ENCODE measurements at regions not wholly inside any gene's neighbourhood (a gene's known extent, or its start where the extent isn't known, plus 50 kb on each side); places are given as distances from the start of the nearest gene placed in this dataset.

DNA sequence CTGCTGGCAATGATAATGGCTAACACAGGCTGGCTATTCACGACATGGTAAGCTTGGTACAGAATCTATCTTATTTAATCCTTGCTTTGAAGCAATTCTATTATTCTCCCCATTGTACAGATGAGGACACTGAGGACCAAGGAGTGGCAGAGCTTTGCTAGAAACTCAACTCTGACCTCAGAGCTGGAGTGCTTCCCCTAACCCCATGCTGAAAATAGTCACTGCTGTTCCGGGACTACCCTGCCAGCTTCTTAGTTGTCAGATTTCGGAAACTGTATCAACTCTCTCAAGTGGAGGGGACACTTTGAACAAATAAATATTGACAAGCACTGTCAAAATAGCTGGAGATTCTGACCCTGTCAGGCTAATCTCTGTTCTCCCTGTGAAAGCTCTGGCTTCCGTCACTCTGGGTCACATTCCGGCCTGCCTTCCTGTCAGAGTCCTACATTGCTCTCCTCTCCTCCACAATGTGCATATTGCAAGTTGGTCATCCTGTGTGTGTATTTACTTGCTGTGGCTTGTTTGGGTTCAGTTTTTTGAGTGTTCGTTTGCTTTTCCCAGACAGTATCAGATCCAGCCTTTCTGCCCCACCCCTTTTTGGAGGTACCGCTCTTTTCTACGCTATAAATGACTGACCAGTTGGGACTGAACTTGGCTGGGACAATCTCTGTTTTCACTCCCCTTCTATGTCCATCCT is 134.3 kb upstream of the MAP1B start:
- TF ChIP-seq TCF12 (IDR thresholded peaks at IDR 0.05; ENCODE audit: low read depth) (no peak), CEBPB (IDR thresholded peaks at IDR 0.05) (no peak), YY1 (IDR thresholded peaks at IDR 0.05; ENCODE audit: low read depth) (no peak), EGR1 (IDR thresholded peaks at IDR 0.05) (no peak), EP300 (IDR thresholded peaks at IDR 0.05; ENCODE audit: borderline replicate concordance) (no peak), FOXM1 (IDR thresholded peaks at IDR 0.05; ENCODE audit: borderline replicate concordance, low read depth) (no peak), NFIC (IDR thresholded peaks at IDR 0.05) (no peak), TAF1 (IDR thresholded peaks at IDR 0.05; ENCODE audit: low read depth) (no peak), TEAD4 (IDR thresholded peaks at IDR 0.05) (no peak), CREB1 (IDR thresholded peaks at IDR 0.05; ENCODE audit: low read depth) (no peak), RAD21 (IDR thresholded peaks at IDR 0.05; ENCODE audit: low read depth) (no peak)
- TF ChIP-seq, protein P1, sequence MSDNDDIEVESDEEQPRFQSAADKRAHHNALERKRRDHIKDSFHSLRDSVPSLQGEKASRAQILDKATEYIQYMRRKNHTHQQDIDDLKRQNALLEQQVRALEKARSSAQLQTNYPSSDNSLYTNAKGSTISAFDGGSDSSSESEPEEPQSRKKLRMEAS (IDR thresholded peaks at IDR 0.05), result no peak
- TF ChIP-seq, protein P2, sequence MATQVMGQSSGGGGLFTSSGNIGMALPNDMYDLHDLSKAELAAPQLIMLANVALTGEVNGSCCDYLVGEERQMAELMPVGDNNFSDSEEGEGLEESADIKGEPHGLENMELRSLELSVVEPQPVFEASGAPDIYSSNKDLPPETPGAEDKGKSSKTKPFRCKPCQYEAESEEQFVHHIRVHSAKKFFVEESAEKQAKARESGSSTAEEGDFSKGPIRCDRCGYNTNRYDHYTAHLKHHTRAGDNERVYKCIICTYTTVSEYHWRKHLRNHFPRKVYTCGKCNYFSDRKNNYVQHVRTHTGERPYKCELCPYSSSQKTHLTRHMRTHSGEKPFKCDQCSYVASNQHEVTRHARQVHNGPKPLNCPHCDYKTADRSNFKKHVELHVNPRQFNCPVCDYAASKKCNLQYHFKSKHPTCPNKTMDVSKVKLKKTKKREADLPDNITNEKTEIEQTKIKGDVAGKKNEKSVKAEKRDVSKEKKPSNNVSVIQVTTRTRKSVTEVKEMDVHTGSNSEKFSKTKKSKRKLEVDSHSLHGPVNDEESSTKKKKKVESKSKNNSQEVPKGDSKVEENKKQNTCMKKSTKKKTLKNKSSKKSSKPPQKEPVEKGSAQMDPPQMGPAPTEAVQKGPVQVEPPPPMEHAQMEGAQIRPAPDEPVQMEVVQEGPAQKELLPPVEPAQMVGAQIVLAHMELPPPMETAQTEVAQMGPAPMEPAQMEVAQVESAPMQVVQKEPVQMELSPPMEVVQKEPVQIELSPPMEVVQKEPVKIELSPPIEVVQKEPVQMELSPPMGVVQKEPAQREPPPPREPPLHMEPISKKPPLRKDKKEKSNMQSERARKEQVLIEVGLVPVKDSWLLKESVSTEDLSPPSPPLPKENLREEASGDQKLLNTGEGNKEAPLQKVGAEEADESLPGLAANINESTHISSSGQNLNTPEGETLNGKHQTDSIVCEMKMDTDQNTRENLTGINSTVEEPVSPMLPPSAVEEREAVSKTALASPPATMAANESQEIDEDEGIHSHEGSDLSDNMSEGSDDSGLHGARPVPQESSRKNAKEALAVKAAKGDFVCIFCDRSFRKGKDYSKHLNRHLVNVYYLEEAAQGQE (IDR thresholded peaks at IDR 0.05; ENCODE audit: low read depth), result no peak

DNA sequence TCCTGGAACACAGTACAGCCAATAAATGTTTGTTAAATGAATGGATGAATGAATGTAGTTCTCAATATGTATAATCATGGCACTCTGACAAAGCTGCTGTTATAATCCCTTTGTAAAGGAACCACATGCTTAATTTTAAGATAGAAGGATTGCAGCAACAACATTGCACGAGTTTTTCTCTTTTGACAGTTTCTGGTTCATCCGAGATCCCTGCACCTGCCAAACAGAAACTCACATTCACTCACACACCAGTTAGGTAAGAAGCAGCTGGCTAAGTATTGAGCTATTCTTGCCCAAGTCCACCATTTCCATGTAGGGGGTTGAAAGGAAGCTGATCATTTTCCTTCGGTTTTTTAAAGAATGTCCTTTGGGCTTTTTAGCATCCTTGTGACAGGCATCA is 133.7 kb upstream of the MAP1B start:
- TF ChIP-seq ZBTB7A (IDR thresholded peaks at IDR 0.05; ENCODE audit: low read depth), result no peak
- TF ChIP-seq TEAD4 (IDR thresholded peaks at IDR 0.05), result no peak
- no peak for TF ChIP-seq YY1 (IDR thresholded peaks at IDR 0.05; ENCODE audit: low read depth)
- no peak for TF ChIP-seq CREB1 (IDR thresholded peaks at IDR 0.05; ENCODE audit: low read depth)
- no peak for TF ChIP-seq RAD21 (IDR thresholded peaks at IDR 0.05; ENCODE audit: low read depth)
- TF ChIP-seq NFIC (IDR thresholded peaks at IDR 0.05), result no peak
- TF ChIP-seq TAF1 (IDR thresholded peaks at IDR 0.05; ENCODE audit: low read depth), result no peak
- TF ChIP-seq, protein P1 (IDR thresholded peaks at IDR 0.05), result no peak
- TF ChIP-seq, protein P3, sequence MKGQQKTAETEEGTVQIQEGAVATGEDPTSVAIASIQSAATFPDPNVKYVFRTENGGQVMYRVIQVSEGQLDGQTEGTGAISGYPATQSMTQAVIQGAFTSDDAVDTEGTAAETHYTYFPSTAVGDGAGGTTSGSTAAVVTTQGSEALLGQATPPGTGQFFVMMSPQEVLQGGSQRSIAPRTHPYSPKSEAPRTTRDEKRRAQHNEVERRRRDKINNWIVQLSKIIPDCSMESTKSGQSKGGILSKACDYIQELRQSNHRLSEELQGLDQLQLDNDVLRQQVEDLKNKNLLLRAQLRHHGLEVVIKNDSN (IDR thresholded peaks at IDR 0.05), result no peak
- no peak for TF ChIP-seq EP300 (IDR thresholded peaks at IDR 0.05; ENCODE audit: borderline replicate concordance)
- no peak for TF ChIP-seq TCF12 (IDR thresholded peaks at IDR 0.05; ENCODE audit: low read depth)
- no peak for TF ChIP-seq EGR1 (IDR thresholded peaks at IDR 0.05)
- TF ChIP-seq, protein P2 (IDR thresholded peaks at IDR 0.05; ENCODE audit: low read depth), result no peak
- TF ChIP-seq FOXM1 (IDR thresholded peaks at IDR 0.05; ENCODE audit: borderline replicate concordance, low read depth), result no peak
- TF ChIP-seq CEBPB (IDR thresholded peaks at IDR 0.05), result no peak

GRCh38 chr5:71974165-71974564 is 133.1 kb upstream of the MAP1B start:
- TF ChIP-seq, protein P2 (IDR thresholded peaks at IDR 0.05; ENCODE audit: low read depth), result no peak
- TF ChIP-seq EGR1 (IDR thresholded peaks at IDR 0.05) (no peak), RAD21 (IDR thresholded peaks at IDR 0.05; ENCODE audit: low read depth) (no peak), YY1 (IDR thresholded peaks at IDR 0.05; ENCODE audit: low read depth) (no peak), NFIC (IDR thresholded peaks at IDR 0.05) (no peak)
- TF ChIP-seq, protein P1 (IDR thresholded peaks at IDR 0.05), result no peak

GRCh38 chr5:71974622-71975021 is 132.7 kb upstream of the MAP1B start:
- no peak for TF ChIP-seq TAF1 (IDR thresholded peaks at IDR 0.05; ENCODE audit: low read depth)
- TF ChIP-seq EP300 (IDR thresholded peaks at IDR 0.05; ENCODE audit: borderline replicate concordance), result no peak
- no peak for TF ChIP-seq YY1 (IDR thresholded peaks at IDR 0.05; ENCODE audit: low read depth)
- TF ChIP-seq NFIC (IDR thresholded peaks at IDR 0.05), result no peak
- TF ChIP-seq, protein P3 (IDR thresholded peaks at IDR 0.05), result no peak
- no peak for TF ChIP-seq FOXM1 (IDR thresholded peaks at IDR 0.05; ENCODE audit: borderline replicate concordance, low read depth)
- no peak for TF ChIP-seq CEBPB (IDR thresholded peaks at IDR 0.05)
- no peak for TF ChIP-seq CREB1 (IDR thresholded peaks at IDR 0.05; ENCODE audit: low read depth)
- TF ChIP-seq, protein P2 (IDR thresholded peaks at IDR 0.05; ENCODE audit: low read depth), result no peak
- TF ChIP-seq, protein P1 (IDR thresholded peaks at IDR 0.05), result no peak
- no peak for TF ChIP-seq RAD21 (IDR thresholded peaks at IDR 0.05; ENCODE audit: low read depth)
